ENCODE measurements at regions not wholly inside any gene's neighbourhood (a gene's known extent, or its start where the extent isn't known, plus 50 kb on each side); places are given as distances from the start of the nearest gene placed in this dataset.

DNA sequence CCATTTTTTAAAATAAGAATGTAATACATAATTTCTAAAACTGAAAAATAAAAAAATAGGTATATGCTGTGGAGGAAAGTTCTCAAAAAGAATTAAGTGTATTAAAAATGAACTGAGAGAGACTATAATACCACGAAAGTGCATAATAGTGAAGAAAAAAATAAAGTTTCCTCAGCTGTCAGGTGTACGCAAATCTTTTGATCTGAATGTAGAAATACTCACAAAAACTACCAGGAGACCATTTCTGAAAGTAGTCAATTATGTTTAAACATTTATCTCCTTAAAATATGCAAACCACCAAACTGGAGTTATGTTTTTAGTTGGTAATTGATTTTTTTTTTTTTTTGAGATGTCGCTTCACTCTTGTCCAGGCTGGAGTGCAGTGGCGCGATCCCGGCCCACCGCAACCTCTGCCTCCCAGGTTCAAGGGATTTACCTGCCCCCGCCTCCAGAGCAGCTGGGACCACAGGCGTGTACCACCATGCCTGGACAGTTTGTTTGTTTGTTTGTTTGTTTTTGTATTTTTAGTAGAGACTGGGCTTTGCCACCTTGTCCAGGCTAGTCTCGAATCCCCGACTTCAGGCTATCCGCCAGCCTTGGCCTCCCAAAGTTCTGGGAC is 1169.2 kb upstream of the B3GALT2 start:
- TF ChIP-seq, protein P1, sequence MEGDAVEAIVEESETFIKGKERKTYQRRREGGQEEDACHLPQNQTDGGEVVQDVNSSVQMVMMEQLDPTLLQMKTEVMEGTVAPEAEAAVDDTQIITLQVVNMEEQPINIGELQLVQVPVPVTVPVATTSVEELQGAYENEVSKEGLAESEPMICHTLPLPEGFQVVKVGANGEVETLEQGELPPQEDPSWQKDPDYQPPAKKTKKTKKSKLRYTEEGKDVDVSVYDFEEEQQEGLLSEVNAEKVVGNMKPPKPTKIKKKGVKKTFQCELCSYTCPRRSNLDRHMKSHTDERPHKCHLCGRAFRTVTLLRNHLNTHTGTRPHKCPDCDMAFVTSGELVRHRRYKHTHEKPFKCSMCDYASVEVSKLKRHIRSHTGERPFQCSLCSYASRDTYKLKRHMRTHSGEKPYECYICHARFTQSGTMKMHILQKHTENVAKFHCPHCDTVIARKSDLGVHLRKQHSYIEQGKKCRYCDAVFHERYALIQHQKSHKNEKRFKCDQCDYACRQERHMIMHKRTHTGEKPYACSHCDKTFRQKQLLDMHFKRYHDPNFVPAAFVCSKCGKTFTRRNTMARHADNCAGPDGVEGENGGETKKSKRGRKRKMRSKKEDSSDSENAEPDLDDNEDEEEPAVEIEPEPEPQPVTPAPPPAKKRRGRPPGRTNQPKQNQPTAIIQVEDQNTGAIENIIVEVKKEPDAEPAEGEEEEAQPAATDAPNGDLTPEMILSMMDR (IDR thresholded peaks at IDR 0.05; ENCODE audit: poor library complexity), result no peak
- no peak for TF ChIP-seq EZH2phosphoT487 (IDR thresholded peaks at IDR 0.05; ENCODE audit: low read depth, severe bottlenecking, unreplicated experiment)
